Neuronal stem cell (in vitro differentiated cells): ENCODE measurements at regions not wholly inside any gene's neighbourhood (a gene's known extent, or its start where the extent isn't known, plus 50 kb on each side); places are given as distances from the start of the nearest gene placed in this dataset.

Source experiments
- DNase-seq: peaks from one replicate; pipeline ENCODE4 v3.0.0-alpha.2; 2013; ENCODE audit warnings: low spot score
- H2AFZ ChIP-seq: one replicate; pipeline ENCODE4 v1.6.1; 2013; ENCODE audit warnings: mild to moderate bottlenecking, low read length, inconsistent platforms
- H2AK5ac ChIP-seq: 2 replicates; pipeline ENCODE4 v1.6.1; 2013; ENCODE audit warnings: low read depth, mild to moderate bottlenecking, inconsistent platforms, low read length, moderate library complexity, mixed read lengths
- H2BK120ac ChIP-seq: 2 replicates; pipeline ENCODE4 v1.6.1; 2013; ENCODE audit warnings: low read depth, mild to moderate bottlenecking, inconsistent platforms, low read length, moderate library complexity, mixed read lengths
- H2BK12ac ChIP-seq: one replicate; pipeline ENCODE4 v1.6.1; 2013; ENCODE audit warnings: low read length, inconsistent platforms
- H2BK15ac ChIP-seq: 2 replicates; pipeline ENCODE4 v1.6.1; 2013; ENCODE audit warnings: mild to moderate bottlenecking, low read length, inconsistent platforms, mixed read lengths
- H2BK5ac ChIP-seq: one replicate; pipeline ENCODE4 v1.6.1; 2013; ENCODE audit warnings: inconsistent platforms, mild to moderate bottlenecking, low read length, moderate library complexity
- H3K14ac ChIP-seq: one replicate; pipeline ENCODE4 v1.6.1; 2013; ENCODE audit warnings: low read length, inconsistent platforms
- H3K18ac ChIP-seq: 2 replicates; pipeline ENCODE4 v1.6.1; 2013; ENCODE audit warnings: low read length, inconsistent platforms
- H3K23ac ChIP-seq: 2 replicates; pipeline ENCODE4 v1.6.1; 2013; ENCODE audit warnings: low read depth, mild to moderate bottlenecking, mixed read lengths, low read length, inconsistent platforms; ENCODE audit not compliant: poor library complexity
- H3K27ac ChIP-seq: replicated peaks from 3 replicates; pipeline ENCODE4 v1.5.1; 2013; ENCODE audit warnings: low read length, inconsistent platforms
- H3K27me3 ChIP-seq, 3 experiments: 2 replicates each; pipeline ENCODE4 v1.6.1; 2013; ENCODE audit warnings: low read length in 3 of 3, mild to moderate bottlenecking in 2 of 3, inconsistent platforms in 1 of 3, low read depth in 1 of 3, mixed read lengths in 1 of 3, moderate library complexity in 1 of 3; ENCODE audit not compliant: control insufficient read depth in 3 of 3, insufficient read depth in 3 of 3
- H3K36me3 ChIP-seq, 2 donors: replicated peaks in 1 of 2; 2 replicates each; pipeline ENCODE4 v1.6.1; 2013; ENCODE audit warnings: low read length in 2 of 2; ENCODE audit not compliant: control insufficient read depth in 2 of 2, insufficient read depth in 2 of 2
- H3K4ac ChIP-seq: 2 replicates; pipeline ENCODE4 v1.6.1; 2013; ENCODE audit warnings: inconsistent platforms, mild to moderate bottlenecking, low read length, moderate library complexity
- H3K4me1 ChIP-seq, 2 donors: 1 replicate in 1 of 2; 2 replicates in 1 of 2; pipeline ENCODE4 v1.6.1; 2013; ENCODE audit warnings: low read length in 2 of 2, low read depth in 1 of 2; ENCODE audit not compliant: control insufficient read depth in 2 of 2, insufficient read depth in 1 of 2
- H3K4me2 ChIP-seq: one replicate; pipeline ENCODE4 v1.6.1; 2013; ENCODE audit warnings: mild to moderate bottlenecking, low read length, inconsistent platforms; ENCODE audit not compliant: insufficient read depth, poor library complexity, severe bottlenecking
- H3K4me3 ChIP-seq, 2 donors: 2 replicates each; pipeline ENCODE4 v1.5.1; 2013; ENCODE audit warnings: low read length in 2 of 2, mild to moderate bottlenecking in 2 of 2, inconsistent platforms in 1 of 2, moderate library complexity in 1 of 2
- H3K79me1 ChIP-seq: one replicate; pipeline ENCODE4 v1.6.1; 2013; ENCODE audit warnings: low read depth, mild to moderate bottlenecking, inconsistent platforms, low read length, moderate library complexity
- H3K9ac ChIP-seq: one replicate; pipeline ENCODE4 v1.6.1; 2013; ENCODE audit warnings: mild to moderate bottlenecking, low read depth, low read length, inconsistent platforms; ENCODE audit not compliant: poor library complexity
- H3K9me3 ChIP-seq, 2 donors: replicated peaks in 1 of 2; 2 replicates each; pipeline versions ENCODE3 to v1.6.1; 2013; ENCODE audit warnings: low read length in 2 of 2, mild to moderate bottlenecking in 2 of 2, inconsistent platforms in 1 of 2, low read depth in 1 of 2, mixed read lengths in 1 of 2, moderate library complexity in 1 of 2; ENCODE audit not compliant: control insufficient read depth in 2 of 2, insufficient read depth in 1 of 2
- H4K8ac ChIP-seq: one replicate; pipeline ENCODE4 v1.6.1; 2013; ENCODE audit warnings: low read depth, mild to moderate bottlenecking, inconsistent platforms, low read length, moderate library complexity
- H4K91ac ChIP-seq: one replicate; pipeline ENCODE4 v1.6.1; 2013; ENCODE audit warnings: low read length, low read depth, mild to moderate bottlenecking, inconsistent platforms; ENCODE audit not compliant: poor library complexity
- WGBS, 2 donors: extraction: QIAGEN DNeasy Blood & Tissue Kit; methylation state at CpG; one replicate each; pipeline ENCODE4 v1.1.7; 2013; ENCODE audit warnings: missing lambda C conversion rate in 2 of 2, mixed read lengths in 1 of 2; ENCODE audit not compliant: insufficient read length in 2 of 2, insufficient replicate concordance in 1 of 2; ENCODE audit errors: extremely low coverage in 2 of 2; 5-methylcytosine and 5-hydroxymethylcytosine counted together

DNA sequence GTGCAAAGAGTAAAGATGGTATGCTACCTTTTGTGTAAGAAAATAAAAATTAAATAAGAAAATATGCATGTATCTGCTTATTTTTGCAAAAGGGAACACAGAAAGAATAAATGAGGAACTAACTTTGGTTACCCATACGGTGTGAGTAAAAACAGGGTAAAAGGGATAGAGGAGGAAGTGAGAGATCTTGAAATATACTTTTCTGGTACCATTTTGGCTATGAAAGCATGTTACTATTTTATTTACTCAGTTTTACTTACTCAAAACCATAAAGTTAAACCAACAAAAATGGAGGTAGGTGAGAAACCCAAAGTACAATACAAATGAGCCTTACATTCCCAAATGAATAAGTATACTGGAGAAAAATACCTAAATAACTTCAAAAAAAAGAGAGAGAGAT lies 122.0 kb upstream of the EGLN3 start:
- Histone ChIP-seq H3K4me2 (no peak overlapping the region), H2BK15ac (no peak overlapping the region), H3K18ac (no peak overlapping the region), H3K4ac (no peak overlapping the region), H3K79me1 (no peaks in the 10 kb centered on the region), H3K14ac (no peak overlapping the region), H3K36me3 (no peaks in the 10 kb centered on the region), H3K27ac (no peak overlapping the region), H3K27me3 (no peaks in the 10 kb centered on the region), H2AFZ (no peak overlapping the region), H4K91ac (no peak overlapping the region), H3K9ac (no peak overlapping the region), H2BK5ac (no peak overlapping the region), H2BK120ac (no peak overlapping the region), H3K9me3 (no peaks in the 10 kb centered on the region), H4K8ac (no peak overlapping the region), H2AK5ac (no peak overlapping the region), H3K4me1 (no peaks in the 10 kb centered on the region), H3K4me3 (no peak overlapping the region), H3K23ac (no peak overlapping the region), H2BK12ac (no peak overlapping the region)
- no peak for DNase-seq
- WGBS, 2 donors, result no CpG with 5 or more reads among the region's 1 CpG

DNA sequence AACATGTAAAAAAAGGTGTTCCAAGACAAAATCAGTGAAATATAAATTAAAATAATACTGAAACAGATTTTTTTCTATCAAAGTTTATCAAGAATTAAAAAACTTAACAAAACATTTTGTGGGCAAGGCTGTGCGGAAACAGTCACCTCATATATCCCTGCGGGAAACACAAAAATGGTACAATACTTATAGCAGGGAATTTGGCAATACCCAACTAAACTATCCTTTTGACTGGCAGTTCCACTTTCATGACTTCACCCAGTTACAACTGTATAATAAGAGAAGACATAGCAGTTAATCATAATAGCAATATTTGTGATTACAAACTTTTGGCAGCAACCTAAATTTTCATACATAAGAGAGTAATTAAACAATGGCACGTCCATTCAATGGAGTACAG lies 121.5 kb upstream of the EGLN3 start:
- H2BK5ac ChIP-seq, result no peak overlapping the region
- H3K79me1 ChIP-seq, result no peaks in the 10 kb centered on the region
- no CpG with 5 or more reads among the region's 3 CpGs for whole genome bisulfite sequencing, 2 donors
- no peak overlapping the region for H3K14ac ChIP-seq
- H2BK120ac ChIP-seq, result no peak overlapping the region
- no peak overlapping the region for H3K4me2 ChIP-seq
- H3K9ac ChIP-seq, result no peak overlapping the region
- H3K4me1 ChIP-seq, result no peaks in the 10 kb centered on the region
- H3K36me3 ChIP-seq, result no peaks in the 10 kb centered on the region
- H2AK5ac ChIP-seq, result no peak overlapping the region
- H3K4me3 ChIP-seq, result no peak overlapping the region
- no peak for DNase-seq
- H3K9me3 ChIP-seq, result no peaks in the 10 kb centered on the region
- peaks cover 0 to 3% (median 0%) of the 10 kb centered on the region in 3 experiments for H3K27me3 ChIP-seq
- no peak overlapping the region for H3K18ac ChIP-seq
- no peak overlapping the region for H3K27ac ChIP-seq
- no peak overlapping the region for H3K4ac ChIP-seq
- H3K23ac ChIP-seq, result no peak overlapping the region
- H4K8ac ChIP-seq, result no peak overlapping the region
- no peak overlapping the region for H2BK12ac ChIP-seq
- H4K91ac ChIP-seq, result no peak overlapping the region
- H2AFZ ChIP-seq, result no peak overlapping the region
- H2BK15ac ChIP-seq, result no peak overlapping the region

DNA sequence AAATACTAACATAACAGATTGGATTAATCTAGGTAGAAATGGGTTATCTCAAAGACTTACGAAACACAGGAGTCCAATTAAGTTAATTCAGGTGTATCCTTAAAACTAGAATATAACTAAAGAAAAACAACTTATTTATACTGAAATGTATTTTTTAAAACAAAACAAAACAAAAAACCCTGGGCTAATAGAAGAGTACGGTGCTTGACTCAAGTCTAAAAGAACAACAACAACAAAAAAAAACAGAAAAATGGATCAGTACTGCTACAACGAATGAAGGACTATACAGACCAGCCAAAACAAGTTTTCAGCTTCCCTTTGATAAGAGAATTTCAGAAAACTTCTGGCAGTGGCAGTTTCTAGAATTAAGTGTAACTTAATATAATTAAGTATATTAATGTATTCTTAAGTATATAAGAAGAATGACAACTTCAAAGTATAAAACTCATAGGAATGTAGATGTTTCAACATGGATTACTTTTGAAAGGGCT lies 120.1 kb upstream of the EGLN3 start:
- no peak overlapping the region for H3K27ac ChIP-seq
- H2AFZ ChIP-seq, result no peak overlapping the region
- H3K9ac ChIP-seq, result no peak overlapping the region
- no peak for DNase-seq
- H3K23ac ChIP-seq, result no peak overlapping the region
- H3K36me3 ChIP-seq, result no peaks in the 10 kb centered on the region
- H4K8ac ChIP-seq, result no peak overlapping the region
- no peaks in the 10 kb centered on the region for H3K4me1 ChIP-seq
- H3K9me3 ChIP-seq, result no peaks in the 10 kb centered on the region
- H3K79me1 ChIP-seq, result no peaks in the 10 kb centered on the region
- no peak overlapping the region for H4K91ac ChIP-seq
- H2BK12ac ChIP-seq, result no peak overlapping the region
- H2BK15ac ChIP-seq, result no peak overlapping the region
- no peak overlapping the region for H3K4ac ChIP-seq
- no peak overlapping the region for H3K4me3 ChIP-seq
- H3K14ac ChIP-seq, result no peak overlapping the region
- WGBS, 2 donors, result no CpG with 5 or more reads among the region's 3 CpGs
- H3K18ac ChIP-seq, result no peak overlapping the region
- H3K4me2 ChIP-seq, result no peak overlapping the region
- H2BK5ac ChIP-seq, result no peak overlapping the region
- no peak overlapping the region for H2AK5ac ChIP-seq
- H3K27me3 ChIP-seq, result peaks cover 0 to 3% (median 0%) of the 10 kb centered on the region in 3 experiments
- H2BK120ac ChIP-seq, result no peak overlapping the region

DNA sequence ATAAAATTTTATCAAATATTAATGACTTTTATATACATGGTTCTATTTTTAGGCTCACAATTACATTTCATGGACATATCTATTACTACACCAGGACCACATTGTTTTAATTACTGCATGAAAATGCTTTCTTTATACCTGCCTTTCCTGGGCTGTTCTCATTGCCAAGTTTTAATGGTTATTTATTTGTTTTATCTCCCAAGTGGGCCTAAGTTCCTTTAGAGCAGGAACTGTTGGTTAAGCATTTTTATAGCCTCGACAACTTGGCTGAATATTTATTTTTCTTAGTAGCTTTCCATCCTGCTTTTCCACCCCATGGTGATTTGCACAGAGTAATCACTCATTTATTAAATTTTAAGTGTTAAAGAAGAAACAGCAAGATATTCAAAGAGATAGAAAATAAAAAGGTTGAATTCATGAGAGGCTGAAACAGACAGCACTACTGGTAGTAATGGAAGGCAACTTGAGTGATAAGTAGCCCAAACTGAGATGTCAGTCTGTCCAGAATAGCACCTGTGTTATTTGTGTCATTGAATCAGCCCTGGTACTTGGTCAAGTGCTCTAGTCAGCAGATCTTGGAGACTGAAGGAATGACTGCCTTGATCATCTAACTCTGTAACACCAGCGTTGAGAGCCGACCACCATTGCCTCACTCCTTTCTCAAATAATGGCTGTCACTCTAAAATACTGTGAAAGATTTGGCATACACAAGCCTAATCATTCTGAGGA lies 119.1 kb upstream of the EGLN3 start:
- WGBS, 2 donors, result no CpG with 5 or more reads among the region's 3 CpGs
- Histone ChIP-seq H2BK120ac (no peak overlapping the region), H3K14ac (no peak overlapping the region), H2AK5ac (no peak overlapping the region), H2BK12ac (no peak overlapping the region), H2AFZ (no peak overlapping the region), H3K9ac (no peak overlapping the region), H3K4ac (no peak overlapping the region), H3K18ac (no peak overlapping the region), H3K4me1 (no peaks in the 10 kb centered on the region), H3K27ac (no peak overlapping the region), H3K27me3 (peaks cover 0 to 3% (median 0%) of the 10 kb centered on the region in 3 experiments), H3K23ac (no peak overlapping the region), H3K79me1 (no peaks in the 10 kb centered on the region), H4K91ac (no peak overlapping the region), H3K36me3 (no peaks in the 10 kb centered on the region), H4K8ac (no peak overlapping the region), H3K9me3 (no peaks in the 10 kb centered on the region), H3K4me3 (no peak overlapping the region), H3K4me2 (no peak overlapping the region), H2BK15ac (no peak overlapping the region), H2BK5ac (no peak overlapping the region)
- no peak for DNase-seq
